Hepatocyte (in vitro differentiated cells): ENCODE measurements at regions not wholly inside any gene's neighbourhood (a gene's known extent, or its start where the extent isn't known, plus 50 kb on each side); places are given as distances from the start of the nearest gene placed in this dataset.
"Not testable (repeated sequence)": the region's sequence is repeated elsewhere in the genome, so short reads cannot be mapped to it uniquely, and the experiment has no call there.

Experiments
- DNase-seq: peaks from one replicate; pipeline ENCODE4 v3.0.0-alpha.2; 2016; ENCODE audit warnings: low spot score
- H2AFZ ChIP-seq: fragments of 200-600 bp; sonication (generic); 2 replicates; pipeline ENCODE4 v1.6.0; 2016; ENCODE audit warnings: antibody characterized with exemption, mild to moderate bottlenecking
- H3K27ac ChIP-seq: fragments of 200-600 bp; sonication (generic); 2 replicates; pipeline ENCODE4 v1.5.1; 2016; ENCODE audit warnings: mild to moderate bottlenecking
- H3K27me3 ChIP-seq: fragments of 200-600 bp; sonication (generic); 2 replicates; pipeline ENCODE4 v1.6.1; 2016
- H3K36me3 ChIP-seq: fragments of 200-600 bp; sonication (generic); replicated peaks from 2 replicates; pipeline ENCODE4 v1.5.1; 2016; ENCODE audit warnings: low read depth; ENCODE audit not compliant: insufficient read depth
- H3K4me1 ChIP-seq: fragments of 200-600 bp; sonication (generic); 2 replicates; pipeline ENCODE4 v1.5.1; 2016; ENCODE audit warnings: mild to moderate bottlenecking, moderate library complexity; ENCODE audit not compliant: insufficient read depth
- H3K4me2 ChIP-seq: fragments of 200-600 bp; sonication (generic); 2 replicates; pipeline ENCODE4 v1.6.0; 2016
- H3K4me3 ChIP-seq: fragments of 200-600 bp; sonication (generic); 2 replicates; pipeline ENCODE4 v1.5.1; 2016; ENCODE audit warnings: mild to moderate bottlenecking
- H3K79me2 ChIP-seq: fragments of 200-600 bp; sonication (generic); 2 replicates; pipeline ENCODE4 v1.6.0; 2017; ENCODE audit warnings: mild to moderate bottlenecking
- H3K9me2 ChIP-seq: fragments of 200-600 bp; sonication (generic); replicated peaks from 2 replicates; pipeline ENCODE4 v1.6.0; 2017; ENCODE audit warnings: mild to moderate bottlenecking; ENCODE audit not compliant: insufficient read depth
- H3K9me3 ChIP-seq: fragments of 200-600 bp; sonication (generic); 2 replicates; pipeline ENCODE4 v1.5.1; 2016; ENCODE audit warnings: low read depth, mild to moderate bottlenecking
- H4K20me1 ChIP-seq: fragments of 200-600 bp; sonication (generic); 2 replicates; pipeline ENCODE4 v1.6.0; 2016; ENCODE audit warnings: mild to moderate bottlenecking; ENCODE audit not compliant: insufficient read depth, poor library complexity, severe bottlenecking
- CTCF ChIP-seq: fragments of 200-600 bp; sonication (generic); IDR thresholded peaks from 2 replicates; pipeline ENCODE4 v1.5.1; 2016; ENCODE audit warnings: antibody characterized with exemption, mild to moderate bottlenecking; ENCODE audit not compliant: poor library complexity
- EZH2 ChIP-seq: fragments of 200-600 bp; sonication (generic); IDR thresholded peaks from 2 replicates; pipeline ENCODE4 v1.6.1; 2016; ENCODE audit warnings: antibody characterized with exemption, mild to moderate bottlenecking, borderline replicate concordance
- EZH2phosphoT487 ChIP-seq: fragments of 200-600 bp; sonication (generic); IDR thresholded peaks from one replicate; pipeline ENCODE4 v1.6.1; 2018; ENCODE audit warnings: antibody characterized with exemption, mild to moderate bottlenecking, low read depth, moderate library complexity; ENCODE audit not compliant: unreplicated experiment, severe bottlenecking
- WGBS: methylation state at CpG from one replicate; pipeline ENCODE4 v1.1.6; 2016; ENCODE audit warnings: low lambda C conversion rate; ENCODE audit errors: missing lambda C conversion rate; 5-methylcytosine and 5-hydroxymethylcytosine counted together

GRCh38 chr16:16572130-16572774, 193.3 kb downstream of the NPIPA7 start:
- H3K9me3 ChIP-seq, H3K4me1 ChIP-seq, H3K36me3 ChIP-seq, H3K27ac ChIP-seq, H3K9me2 ChIP-seq, H2AFZ ChIP-seq, H3K27me3 ChIP-seq, H3K4me2 ChIP-seq, H4K20me1 ChIP-seq, H3K4me3 ChIP-seq, H3K79me2 ChIP-seq, DNase-seq: not testable (repeated sequence)
- 83% methylated on average over 8 of the region's 10 CpGs for WGBS

- 55% methylated on average over 5 of the region's 5 CpGs for WGBS
- H3K9me2 ChIP-seq, H4K20me1 ChIP-seq, H3K36me3 ChIP-seq, DNase-seq, H2AFZ ChIP-seq, H3K4me3 ChIP-seq, H3K9me3 ChIP-seq, H3K4me1 ChIP-seq, H3K79me2 ChIP-seq, H3K4me2 ChIP-seq, H3K27ac ChIP-seq, H3K27me3 ChIP-seq: not testable (repeated sequence)
Observed at GRCh38 chr16:16577062-16577461, 198.1 kb downstream of the NPIPA7 start.

- Histone ChIP-seq H3K9me3 (no peaks in the 10 kb centered on the region), H2AFZ (no peak overlapping the region), H3K4me2 (no peak overlapping the region), H3K36me3 (no peaks in the 10 kb centered on the region), H4K20me1 (no peaks in the 10 kb centered on the region), H3K27ac (no peak overlapping the region), H3K4me3 (no peak overlapping the region), H3K4me1 (no peaks in the 10 kb centered on the region), H3K79me2 (no peaks in the 10 kb centered on the region), H3K9me2 (no peaks in the 10 kb centered on the region), H3K27me3 (no peaks in the 10 kb centered on the region)
- 96% methylated on average over 5 of the region's 5 CpGs for WGBS
- DNase-seq = no peak
- TF ChIP-seq EZH2phosphoT487 (no peak), EZH2 (no peak), CTCF (no peak)
Observed at GRCh38 chr16:16578701-16579100, 199.8 kb downstream of the NPIPA7 start.

GRCh38 chr16:16582916-16583315, 204.0 kb downstream of the NPIPA7 start:
- H3K4me3 ChIP-seq, H3K27me3 ChIP-seq, H4K20me1 ChIP-seq, H3K4me1 ChIP-seq, H2AFZ ChIP-seq, H3K27ac ChIP-seq, H3K4me2 ChIP-seq, H3K79me2 ChIP-seq, H3K9me3 ChIP-seq, H3K9me2 ChIP-seq, DNase-seq, H3K36me3 ChIP-seq: not testable (repeated sequence)
- 88% methylated on average over 7 of the region's 7 CpGs for WGBS

- not testable (repeated sequence) for H3K27ac ChIP-seq, H3K36me3 ChIP-seq, H2AFZ ChIP-seq, H3K9me2 ChIP-seq, H3K27me3 ChIP-seq, DNase-seq, H3K9me3 ChIP-seq, H3K79me2 ChIP-seq, H3K4me1 ChIP-seq, H3K4me2 ChIP-seq, H3K4me3 ChIP-seq, H4K20me1 ChIP-seq
- WGBS = 94% methylated on average over 6 of the region's 7 CpGs
Observed at GRCh38 chr16:16586073-16586651, 207.2 kb downstream of the NPIPA7 start.

GRCh38 chr16:16586969-16587368, 208.0 kb downstream of the NPIPA7 start:
- H3K36me3 ChIP-seq, H3K27me3 ChIP-seq, H4K20me1 ChIP-seq, H3K9me2 ChIP-seq, H3K4me2 ChIP-seq, H3K79me2 ChIP-seq, H3K4me3 ChIP-seq, H3K4me1 ChIP-seq, H3K9me3 ChIP-seq, H3K27ac ChIP-seq, H2AFZ ChIP-seq, DNase-seq: not testable (repeated sequence)
- WGBS = 93% methylated on average over 4 of the region's 6 CpGs

- not testable (repeated sequence) for H4K20me1 ChIP-seq, H3K9me2 ChIP-seq, H3K27me3 ChIP-seq, H3K4me2 ChIP-seq, H3K79me2 ChIP-seq, H2AFZ ChIP-seq, H3K27ac ChIP-seq, H3K36me3 ChIP-seq, H3K4me1 ChIP-seq, H3K4me3 ChIP-seq, DNase-seq, H3K9me3 ChIP-seq
- WGBS = 87% methylated on average over 7 of the region's 7 CpGs
Observed at GRCh38 chr16:16588436-16588835, 209.5 kb downstream of the NPIPA7 start.

- H3K4me2 ChIP-seq, H3K27ac ChIP-seq, H3K9me3 ChIP-seq, H3K36me3 ChIP-seq, H4K20me1 ChIP-seq, DNase-seq, H3K4me1 ChIP-seq, H3K27me3 ChIP-seq, H3K4me3 ChIP-seq, H2AFZ ChIP-seq, H3K79me2 ChIP-seq, H3K9me2 ChIP-seq: not testable (repeated sequence)
- no CpG with 5 or more reads among the region's 4 CpGs for WGBS
Observed at GRCh38 chr16:16590654-16591318, 211.8 kb downstream of the NPIPA7 start.
